Eye (tissue), 1 donor: ENCODE measurements at regions not wholly inside any gene's neighbourhood (a gene's known extent, or its start where the extent isn't known, plus 50 kb on each side); places are given as distances from the start of the nearest gene placed in this dataset.

Experiments used
- DNase-seq: peaks from one replicate; pipeline ENCODE4 v3.0.0-alpha.2; 2015

GRCh38 chr7:41277561-41277960 lies 425.3 kb downstream of the INHBA start:
- DNase-seq = no peak

- DNase-seq = peak; percentile 65
Observed at GRCh38 chr7:41275255-41275654, 427.6 kb downstream of the INHBA start.

GRCh38 chr7:41274179-41274578 lies 428.7 kb downstream of the INHBA start:
- no peak for DNase-seq

GRCh38 chr7:41272664-41273063 lies 430.2 kb downstream of the INHBA start:
- no peak for DNase-seq

- no peak for DNase-seq
Observed at GRCh38 chr7:41268878-41269277, 434.0 kb downstream of the INHBA start.

GRCh38 chr7:41261080-41261479 lies 441.8 kb downstream of the INHBA start:
- DNase-seq = no peak

GRCh38 chr7:41257660-41258059 lies 445.2 kb downstream of the INHBA start:
- no peak for DNase-seq

GRCh38 chr7:41256186-41256945 lies 446.5 kb downstream of the INHBA start:
- DNase-seq = no peak

GRCh38 chr7:41255716-41256115 lies 447.2 kb downstream of the INHBA start:
- DNase-seq = no peak

- no peak for DNase-seq
Observed at GRCh38 chr7:41255113-41255512, 447.8 kb downstream of the INHBA start.

- no peak for DNase-seq
Observed at GRCh38 chr7:41252957-41253356, 449.9 kb downstream of the INHBA start.

GRCh38 chr7:41252551-41252950 lies 450.3 kb downstream of the INHBA start:
- no peak for DNase-seq

- no peak for DNase-seq
Observed at GRCh38 chr7:41247143-41247865, 455.6 kb downstream of the INHBA start.

GRCh38 chr7:41245916-41246315 lies 457.0 kb downstream of the INHBA start:
- no peak for DNase-seq

- DNase-seq = no peak
Observed at GRCh38 chr7:41244246-41244645, 458.6 kb downstream of the INHBA start.

GRCh38 chr7:41241641-41242040 lies 461.2 kb downstream of the INHBA start:
- DNase-seq = no peak

- DNase-seq = no peak
Observed at GRCh38 chr7:41239596-41239995, 463.3 kb downstream of the INHBA start.

GRCh38 chr7:41238851-41239331 lies 464.0 kb downstream of the INHBA start:
- no peak for DNase-seq

GRCh38 chr7:41237956-41238355 lies 464.9 kb downstream of the INHBA start:
- DNase-seq = no peak

- no peak for DNase-seq
Observed at GRCh38 chr7:41232086-41232485, 470.8 kb downstream of the INHBA start.

GRCh38 chr7:41224063-41224763 lies 478.7 kb downstream of the INHBA start:
- no peak for DNase-seq

- DNase-seq = no peak
Observed at GRCh38 chr7:41222746-41223145, 480.1 kb downstream of the INHBA start.

GRCh38 chr7:41220266-41220665 lies 482.6 kb downstream of the INHBA start:
- DNase-seq = no peak

- DNase-seq = no peak
Observed at GRCh38 chr7:41219276-41219675, 483.6 kb downstream of the INHBA start.
